ENCODE measurements at regions not wholly inside any gene's neighbourhood (a gene's known extent, or its start where the extent isn't known, plus 50 kb on each side); places are given as distances from the start of the nearest gene placed in this dataset.
A peak's percentile ranks its signal among the peaks of the same experiment; 100 is the strongest.

- TF ChIP-seq, protein P1, sequence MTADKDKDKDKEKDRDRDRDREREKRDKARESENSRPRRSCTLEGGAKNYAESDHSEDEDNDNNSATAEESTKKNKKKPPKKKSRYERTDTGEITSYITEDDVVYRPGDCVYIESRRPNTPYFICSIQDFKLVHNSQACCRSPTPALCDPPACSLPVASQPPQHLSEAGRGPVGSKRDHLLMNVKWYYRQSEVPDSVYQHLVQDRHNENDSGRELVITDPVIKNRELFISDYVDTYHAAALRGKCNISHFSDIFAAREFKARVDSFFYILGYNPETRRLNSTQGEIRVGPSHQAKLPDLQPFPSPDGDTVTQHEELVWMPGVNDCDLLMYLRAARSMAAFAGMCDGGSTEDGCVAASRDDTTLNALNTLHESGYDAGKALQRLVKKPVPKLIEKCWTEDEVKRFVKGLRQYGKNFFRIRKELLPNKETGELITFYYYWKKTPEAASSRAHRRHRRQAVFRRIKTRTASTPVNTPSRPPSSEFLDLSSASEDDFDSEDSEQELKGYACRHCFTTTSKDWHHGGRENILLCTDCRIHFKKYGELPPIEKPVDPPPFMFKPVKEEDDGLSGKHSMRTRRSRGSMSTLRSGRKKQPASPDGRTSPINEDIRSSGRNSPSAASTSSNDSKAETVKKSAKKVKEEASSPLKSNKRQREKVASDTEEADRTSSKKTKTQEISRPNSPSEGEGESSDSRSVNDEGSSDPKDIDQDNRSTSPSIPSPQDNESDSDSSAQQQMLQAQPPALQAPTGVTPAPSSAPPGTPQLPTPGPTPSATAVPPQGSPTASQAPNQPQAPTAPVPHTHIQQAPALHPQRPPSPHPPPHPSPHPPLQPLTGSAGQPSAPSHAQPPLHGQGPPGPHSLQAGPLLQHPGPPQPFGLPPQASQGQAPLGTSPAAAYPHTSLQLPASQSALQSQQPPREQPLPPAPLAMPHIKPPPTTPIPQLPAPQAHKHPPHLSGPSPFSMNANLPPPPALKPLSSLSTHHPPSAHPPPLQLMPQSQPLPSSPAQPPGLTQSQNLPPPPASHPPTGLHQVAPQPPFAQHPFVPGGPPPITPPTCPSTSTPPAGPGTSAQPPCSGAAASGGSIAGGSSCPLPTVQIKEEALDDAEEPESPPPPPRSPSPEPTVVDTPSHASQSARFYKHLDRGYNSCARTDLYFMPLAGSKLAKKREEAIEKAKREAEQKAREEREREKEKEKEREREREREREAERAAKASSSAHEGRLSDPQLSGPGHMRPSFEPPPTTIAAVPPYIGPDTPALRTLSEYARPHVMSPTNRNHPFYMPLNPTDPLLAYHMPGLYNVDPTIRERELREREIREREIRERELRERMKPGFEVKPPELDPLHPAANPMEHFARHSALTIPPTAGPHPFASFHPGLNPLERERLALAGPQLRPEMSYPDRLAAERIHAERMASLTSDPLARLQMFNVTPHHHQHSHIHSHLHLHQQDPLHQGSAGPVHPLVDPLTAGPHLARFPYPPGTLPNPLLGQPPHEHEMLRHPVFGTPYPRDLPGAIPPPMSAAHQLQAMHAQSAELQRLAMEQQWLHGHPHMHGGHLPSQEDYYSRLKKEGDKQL (CRISPR knock-in tag; IDR thresholded peaks at IDR 0.05; ENCODE audit: low read depth) = no peak
- TF ChIP-seq SYNCRIP (IDR thresholded peaks at IDR 0.05; ENCODE audit: insufficient read depth, low read depth, low read length) = no peak
- 0 out of 2 replicates have a peak, but pooled peaks have one; percentile 37 for TF ChIP-seq KDM6A (CRISPR knock-in tag; IDR thresholded peaks at IDR 0.05; ENCODE audit: low read depth)
- no peak for TF ChIP-seq ZFP62 (CRISPR knock-in tag; IDR thresholded peaks at IDR 0.05)
- no peak for TF ChIP-seq HNF1B (CRISPR knock-in tag; IDR thresholded peaks at IDR 0.05)
- no peak for TF ChIP-seq KIAA2018 (CRISPR knock-in tag; IDR thresholded peaks at IDR 0.05; ENCODE audit: borderline replicate concordance)
- TF ChIP-seq ZBTB38 (CRISPR knock-in tag; IDR thresholded peaks at IDR 0.05) = no peak
- TF ChIP-seq SMARCC2 (IDR thresholded peaks at IDR 0.05) = no peak
- no peak for TF ChIP-seq ZNF737 (CRISPR knock-in tag; IDR thresholded peaks at IDR 0.05; ENCODE audit: borderline replicate concordance)
- TF ChIP-seq ZFP82 (CRISPR knock-in tag; IDR thresholded peaks at IDR 0.05; ENCODE audit: borderline replicate concordance) = no peak
- TF ChIP-seq ZNF576 (CRISPR knock-in tag; IDR thresholded peaks at IDR 0.05) = no peak
- TF ChIP-seq GATAD2A (CRISPR knock-in tag; IDR thresholded peaks at IDR 0.05) = peak; percentile 76
- no peak for TF ChIP-seq WIZ (CRISPR knock-in tag; IDR thresholded peaks at IDR 0.05)
- TF ChIP-seq FOXJ3 (CRISPR knock-in tag; IDR thresholded peaks at IDR 0.05; ENCODE audit: borderline replicate concordance) = peak; percentile 86; the same call in 1 of the 2 replicates
These were observed 222.8 kb downstream of the FAM170A start (continued) for GRCh38 chr5:119852140-119852539.

Data from HepG2 (cell line).